ENCODE measurements at regions not wholly inside any gene's neighbourhood (a gene's known extent, or its start where the extent isn't known, plus 50 kb on each side); places are given as distances from the start of the nearest gene placed in this dataset.

DNA sequence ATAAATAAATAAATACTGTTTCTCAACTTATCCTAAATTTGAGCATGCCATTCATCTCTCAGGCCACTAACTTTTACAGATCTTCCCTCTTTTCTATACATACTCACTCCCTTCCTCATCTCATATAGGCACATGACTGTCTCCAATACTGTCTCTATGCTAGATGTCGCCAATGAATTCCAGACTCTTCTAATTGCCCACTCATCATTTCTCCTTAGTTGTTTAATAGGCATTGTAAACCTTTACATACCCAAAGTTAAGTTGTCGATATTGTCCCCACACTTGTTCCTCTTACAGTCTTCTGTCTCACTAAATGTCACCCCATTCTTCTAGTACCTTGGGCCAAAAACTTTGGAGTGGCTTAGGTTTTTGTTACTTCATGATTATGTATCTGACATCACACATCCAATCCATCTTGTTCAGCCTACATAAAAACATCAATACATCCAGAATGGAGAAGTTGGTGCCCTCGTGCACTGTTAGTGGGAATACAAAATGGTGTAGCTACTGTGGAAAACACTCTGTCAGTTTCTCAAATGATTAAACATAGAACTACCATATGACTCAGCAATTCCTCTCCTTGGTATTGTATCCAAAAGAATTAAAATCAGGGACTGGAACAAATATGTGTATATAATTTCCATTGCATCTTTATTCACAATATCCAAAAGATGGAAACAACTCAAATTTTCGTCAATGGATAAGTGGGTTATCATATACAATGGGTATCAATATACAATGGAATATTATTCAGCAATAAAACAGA, 935.1 kb downstream of the SLC4A3 start:
- TF ChIP-seq, protein P1, sequence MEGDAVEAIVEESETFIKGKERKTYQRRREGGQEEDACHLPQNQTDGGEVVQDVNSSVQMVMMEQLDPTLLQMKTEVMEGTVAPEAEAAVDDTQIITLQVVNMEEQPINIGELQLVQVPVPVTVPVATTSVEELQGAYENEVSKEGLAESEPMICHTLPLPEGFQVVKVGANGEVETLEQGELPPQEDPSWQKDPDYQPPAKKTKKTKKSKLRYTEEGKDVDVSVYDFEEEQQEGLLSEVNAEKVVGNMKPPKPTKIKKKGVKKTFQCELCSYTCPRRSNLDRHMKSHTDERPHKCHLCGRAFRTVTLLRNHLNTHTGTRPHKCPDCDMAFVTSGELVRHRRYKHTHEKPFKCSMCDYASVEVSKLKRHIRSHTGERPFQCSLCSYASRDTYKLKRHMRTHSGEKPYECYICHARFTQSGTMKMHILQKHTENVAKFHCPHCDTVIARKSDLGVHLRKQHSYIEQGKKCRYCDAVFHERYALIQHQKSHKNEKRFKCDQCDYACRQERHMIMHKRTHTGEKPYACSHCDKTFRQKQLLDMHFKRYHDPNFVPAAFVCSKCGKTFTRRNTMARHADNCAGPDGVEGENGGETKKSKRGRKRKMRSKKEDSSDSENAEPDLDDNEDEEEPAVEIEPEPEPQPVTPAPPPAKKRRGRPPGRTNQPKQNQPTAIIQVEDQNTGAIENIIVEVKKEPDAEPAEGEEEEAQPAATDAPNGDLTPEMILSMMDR (IDR thresholded peaks at IDR 0.05): no peak

DNA sequence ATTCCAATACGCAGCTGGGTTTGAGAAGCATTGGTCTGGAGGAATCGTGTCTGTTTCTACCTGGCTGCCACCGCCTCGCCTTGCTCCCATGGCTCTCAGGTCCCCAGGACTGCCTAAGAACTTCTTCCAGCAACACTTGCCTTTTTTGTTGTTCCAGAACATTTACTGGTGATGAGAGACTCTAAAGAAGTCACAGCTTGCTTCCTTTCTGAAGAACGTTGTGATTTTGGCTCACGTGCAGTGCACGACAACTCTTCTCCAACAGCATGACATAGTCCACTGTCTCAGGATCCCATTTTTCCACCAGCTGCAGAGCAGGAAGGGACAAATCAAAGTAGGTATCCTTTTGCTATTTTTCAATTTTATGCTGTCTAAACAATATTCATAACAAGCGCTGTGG, 940.9 kb downstream of the SLC4A3 start:
- TF ChIP-seq, protein P1 (IDR thresholded peaks at IDR 0.05): no peak

DNA sequence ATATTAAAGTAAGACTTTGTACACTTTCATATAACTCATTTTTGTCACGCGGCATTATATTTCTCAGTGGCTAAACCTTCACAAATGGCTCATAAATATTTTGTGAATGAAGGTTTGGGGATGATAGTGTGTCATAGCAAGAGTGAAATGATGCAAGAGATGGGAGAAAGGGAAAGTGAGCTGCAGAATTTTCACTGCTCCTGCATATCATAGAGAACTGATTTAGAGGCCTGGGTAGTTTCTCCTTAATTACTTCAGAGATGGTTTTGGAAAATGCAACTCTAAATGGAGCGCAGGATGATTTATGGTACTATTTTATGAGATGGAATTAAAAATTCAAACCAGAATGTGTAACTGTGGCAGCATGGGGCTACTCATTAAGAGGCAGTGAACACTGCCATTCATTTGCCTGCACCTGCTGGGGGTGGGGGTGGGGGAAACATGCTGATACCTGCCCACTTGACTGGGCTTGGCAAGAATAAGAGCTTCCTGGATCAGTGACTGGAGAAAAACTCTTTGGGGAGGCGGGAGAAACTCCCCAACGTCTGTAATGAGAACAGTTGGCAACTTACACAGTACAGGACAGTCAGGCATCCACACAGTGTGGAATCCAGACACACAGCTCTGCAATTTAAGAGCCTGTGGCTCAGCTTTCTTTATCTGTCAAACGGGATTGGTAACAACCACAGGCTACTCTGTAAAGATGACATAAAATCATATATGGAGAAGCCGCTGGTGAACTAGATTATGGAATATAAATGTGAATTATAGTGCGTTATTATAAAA, 941.9 kb downstream of the SLC4A3 start:
- TF ChIP-seq, protein P1 (IDR thresholded peaks at IDR 0.05): no peak

DNA sequence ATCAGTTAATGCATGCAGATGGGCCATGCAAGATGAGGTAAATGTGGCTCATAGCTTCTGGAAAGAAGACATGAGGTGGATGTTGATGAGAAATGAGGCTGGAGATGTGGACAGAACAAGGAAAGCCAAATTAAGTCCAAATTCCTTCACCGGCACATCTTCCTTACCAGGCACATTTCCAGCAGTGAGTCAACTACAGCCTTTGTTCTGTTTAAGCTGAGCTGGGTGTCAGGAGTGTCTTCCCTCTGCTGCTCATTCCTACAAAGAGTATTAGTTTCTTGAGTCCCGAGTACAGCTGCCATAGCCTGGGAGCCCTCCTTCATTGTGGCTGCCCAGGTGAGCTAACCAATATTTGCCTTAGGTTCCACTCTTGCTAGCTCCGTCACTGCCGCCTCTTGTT, 945.0 kb downstream of the SLC4A3 start:
- TF ChIP-seq, protein P1 (IDR thresholded peaks at IDR 0.05): no peak

DNA sequence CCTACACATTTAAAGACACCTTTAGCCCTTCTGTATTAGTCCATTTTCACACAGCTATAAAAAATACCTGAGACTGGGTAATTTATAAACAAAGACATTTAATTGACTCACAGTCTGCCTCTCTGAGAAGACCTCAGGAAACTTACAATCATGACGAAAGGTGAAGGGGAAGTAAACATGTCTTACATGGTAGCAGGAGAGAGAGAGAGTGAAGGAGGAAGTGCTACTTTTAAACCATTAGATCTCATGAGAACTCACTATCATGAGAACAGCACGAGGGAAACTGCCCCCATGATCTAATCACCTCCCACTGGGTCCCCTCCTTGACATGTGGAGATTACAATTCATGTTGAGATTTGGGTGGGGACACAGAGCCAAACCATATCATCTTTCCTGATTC, 946.6 kb downstream of the SLC4A3 start:
- TF ChIP-seq, protein P1 (IDR thresholded peaks at IDR 0.05): no peak

DNA sequence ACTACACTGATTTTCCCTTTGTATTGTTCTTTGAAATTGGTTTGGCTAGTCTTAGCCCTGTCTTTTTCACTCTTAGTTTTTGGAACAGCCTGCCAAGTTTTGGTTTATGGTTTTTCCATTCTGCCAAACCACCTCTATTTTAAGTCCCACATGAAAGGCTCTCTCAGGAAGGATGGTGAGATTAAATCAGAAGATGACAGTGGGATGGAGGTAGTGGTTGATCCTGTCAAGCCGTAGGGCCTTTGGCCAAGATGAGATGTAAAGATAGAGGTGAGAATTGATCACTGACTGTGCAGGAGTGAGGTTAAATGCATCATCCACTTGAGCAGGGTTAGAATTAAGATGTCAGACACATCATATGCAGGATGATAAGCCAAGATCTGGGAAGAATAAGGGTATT, 948.5 kb downstream of the SLC4A3 start:
- TF ChIP-seq, protein P1 (IDR thresholded peaks at IDR 0.05): no peak

DNA sequence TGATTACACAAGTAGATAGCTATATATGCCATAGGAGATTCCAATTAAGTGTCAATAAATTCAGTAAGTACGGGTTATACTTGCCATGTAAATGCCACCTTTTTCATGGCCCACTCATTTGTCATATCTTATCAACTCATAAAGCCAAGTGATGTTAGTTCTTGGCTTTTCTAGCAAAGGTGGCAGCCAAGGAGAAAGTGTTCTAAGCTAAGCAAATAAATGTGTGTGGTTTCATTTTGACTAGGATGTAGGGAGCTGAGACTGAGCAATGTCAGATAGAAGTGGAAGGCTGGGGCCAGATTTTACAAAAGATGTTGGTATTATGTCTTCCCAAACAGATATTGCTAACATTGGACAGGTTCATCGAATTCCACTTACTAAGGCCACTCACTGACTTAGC, 952.0 kb downstream of the SLC4A3 start:
- TF ChIP-seq, protein P1 (IDR thresholded peaks at IDR 0.05): no peak

Measured in LNCAP (cell line).